CD4-positive, alpha-beta memory T cell (primary cell): ENCODE measurements at regions not wholly inside any gene's neighbourhood (a gene's known extent, or its start where the extent isn't known, plus 50 kb on each side); places are given as distances from the start of the nearest gene placed in this dataset.
"Not testable (repeated sequence)": the region's sequence is repeated elsewhere in the genome, so short reads cannot be mapped to it uniquely, and the experiment has no call there.

Source experiments
- CTCF ChIA-PET: fragments of 350-600 bp; sonication (Branson Sonifier 250); formaldehyde crosslinking; loops from one replicate; lab custom pipeline; 2021; ENCODE audit warnings: inconsistent platforms; ENCODE audit not compliant: partially characterized antibody; lab: Charles Lee
- POLR2A ChIA-PET: fragments of 350-600 bp; sonication (Branson Sonifier 250); formaldehyde crosslinking; loops from one replicate; lab custom pipeline; 2021; ENCODE audit not compliant: partially characterized antibody; lab: Charles Lee
- DNase-seq, 5 donors: peaks; one replicate each; pipeline versions ENCODE4 v3.0.0 to v3.0.0-alpha.2; 2020 to 2022; ENCODE audit warnings: mixed read lengths in 1 of 5
- H3K27ac ChIP-seq: one replicate; pipeline ENCODE4 v1.7.0; 2013; ENCODE audit warnings: low read depth, low read length
- H3K27me3 ChIP-seq: 2 replicates; pipeline ENCODE4 v1.7.0; 2013; ENCODE audit warnings: mild to moderate bottlenecking, low read length, moderate library complexity; ENCODE audit not compliant: insufficient read depth
- H3K36me3 ChIP-seq: 2 replicates; pipeline ENCODE4 v1.7.0; 2013; ENCODE audit warnings: mild to moderate bottlenecking, low read length, moderate library complexity; ENCODE audit not compliant: insufficient read depth
- H3K4me1 ChIP-seq: 2 replicates; pipeline ENCODE4 v1.7.0; 2013; ENCODE audit warnings: mild to moderate bottlenecking, low read length, moderate library complexity; ENCODE audit not compliant: insufficient read depth
- H3K4me3 ChIP-seq, 2 donors: one replicate each; pipeline ENCODE4 v1.7.0; 2013; ENCODE audit warnings: low read length in 2 of 2, mild to moderate bottlenecking in 1 of 2
- H3K9me3 ChIP-seq, 2 donors: one replicate each; pipeline ENCODE4 v1.7.0; 2013; ENCODE audit warnings: low read length in 2 of 2, control low read depth in 1 of 2; ENCODE audit not compliant: control insufficient read depth in 1 of 2
- H3K27ac Mint-ChIP-seq, 7 donors: one replicate each; pipeline ENCODE4 v1.8.0; 2020 to 2021; ENCODE audit warnings: mixed read lengths in 7 of 7, mild to moderate bottlenecking in 6 of 7, inconsistent platforms in 3 of 7, moderate library complexity in 3 of 7
- H3K27me3 Mint-ChIP-seq, 2 donors: one replicate each; pipeline ENCODE4 v1.8.0; 2020 to 2021; ENCODE audit warnings: mixed read lengths in 2 of 2
- H3K36me3 Mint-ChIP-seq, 2 donors: one replicate each; pipeline ENCODE4 v1.8.0; 2020 to 2021; ENCODE audit warnings: mixed read lengths in 2 of 2, inconsistent platforms in 1 of 2, mild to moderate bottlenecking in 1 of 2
- H3K4me1 Mint-ChIP-seq, 4 donors: one replicate each; pipeline ENCODE4 v1.8.0; 2020 to 2021; ENCODE audit warnings: mixed read lengths in 4 of 4, mild to moderate bottlenecking in 1 of 4
- H3K4me3 Mint-ChIP-seq, 8 donors: one replicate each; pipeline ENCODE4 v1.8.0; 2020 to 2021; ENCODE audit warnings: mixed read lengths in 8 of 8, mild to moderate bottlenecking in 7 of 8, moderate library complexity in 6 of 8, inconsistent platforms in 3 of 8
- H3K9me3 Mint-ChIP-seq, 8 donors: one replicate each; pipeline ENCODE4 v1.8.0; 2020 to 2021; ENCODE audit warnings: mixed read lengths in 8 of 8, mild to moderate bottlenecking in 5 of 8, inconsistent platforms in 3 of 8, moderate library complexity in 1 of 8
- intact Hi-C: fragments of 100-400 bp; cut with micrococcal nuclease; formaldehyde crosslinking; loops from one replicate; pipeline ENCODE4 v1.15.1; 2023

GRCh38 chr5:82719368-82719767 lies 357.8 kb downstream of the TMEM167A start:
- Histone ChIP-seq H3K27me3 (no peaks in the 10 kb centered on the region), H3K27ac (no peak overlapping the region), H3K4me3 (no peak overlapping the region), H3K9me3 (no peaks in the 10 kb centered on the region), H3K4me1 (no peaks in the 10 kb centered on the region), H3K36me3 (no peaks in the 10 kb centered on the region)
- no peak for DNase-seq
- intact Hi-C loops, result no loop called here
- Mint-ChIP-seq H3K4me1 (peaks cover 0 to 2% (median 0%) of the 10 kb centered on the region in 4 donors), H3K9me3 (peaks cover 0 to 3% (median 0%) of the 10 kb centered on the region in 8 donors), H3K4me3 (no peak overlapping the region), H3K36me3 (no peaks in the 10 kb centered on the region), H3K27ac (no peak overlapping the region), H3K27me3 (peaks cover 0 to 2% of the 10 kb centered on the region in 2 donors)
- ChIA-PET POLR2A (no interaction called here), CTCF (no interaction called here)

- Mint-ChIP-seq H3K9me3 (peaks cover 0 to 3% (median 0%) of the 10 kb centered on the region in 8 donors), H3K4me1 (peaks cover 0 to 2% (median 0%) of the 10 kb centered on the region in 4 donors), H3K36me3 (no peaks in the 10 kb centered on the region), H3K4me3 (no peak overlapping the region), H3K27me3 (peaks cover 0 to 2% of the 10 kb centered on the region in 2 donors), H3K27ac (no peak overlapping the region)
- Histone ChIP-seq H3K36me3 (no peaks in the 10 kb centered on the region), H3K27me3 (no peaks in the 10 kb centered on the region), H3K9me3 (no peaks in the 10 kb centered on the region), H3K4me1 (no peaks in the 10 kb centered on the region), H3K27ac (no peak overlapping the region), H3K4me3 (no peak overlapping the region)
- no peak for DNase-seq
- intact Hi-C loops, result no loop called here
- ChIA-PET CTCF (no interaction called here), POLR2A (no interaction called here)
Measured at GRCh38 chr5:82717738-82718137, 359.5 kb downstream of the TMEM167A start.

- H3K9me3 Mint-ChIP-seq, POLR2A ChIA-PET: not testable (repeated sequence)
- CTCF ChIA-PET, result interaction anchor here (0.8 kb wide), 1 partner anchor 9 kb away, joined by 3 read pairs; no protein-coding TSS in a partner anchor
Measured at GRCh38 chr5:82714732-82715131, 362.5 kb downstream of the TMEM167A start.

GRCh38 chr5:82713811-82714210 lies 363.4 kb downstream of the TMEM167A start:
- H3K9me3 ChIP-seq, result no peaks in the 10 kb centered on the region
- ChIA-PET POLR2A (no interaction called here), CTCF (no interaction called here)
- no peak overlapping the region for H3K4me3 ChIP-seq
- DNase-seq, result no peak
- Mint-ChIP-seq H3K9me3 (no peaks in the 10 kb centered on the region), H3K4me1 (no peaks in the 10 kb centered on the region), H3K36me3 (no peaks in the 10 kb centered on the region), H3K4me3 (no peak overlapping the region), H3K27ac (no peak overlapping the region), H3K27me3 (peaks cover 2 to 3% of the 10 kb centered on the region in 2 donors)
- intact Hi-C loops, result no loop called here
- H3K27ac ChIP-seq, result no peak overlapping the region
- no peaks in the 10 kb centered on the region for H3K36me3 ChIP-seq
- H3K4me1 ChIP-seq, result no peaks in the 10 kb centered on the region
- no peaks in the 10 kb centered on the region for H3K27me3 ChIP-seq

More at GRCh38 chr5:82714732-82715131, 362.5 kb downstream of the TMEM167A start:
- H3K27ac Mint-ChIP-seq, H3K27me3 Mint-ChIP-seq, H3K9me3 ChIP-seq, DNase-seq, H3K36me3 ChIP-seq, H3K4me3 Mint-ChIP-seq, H3K4me1 ChIP-seq, H3K36me3 Mint-ChIP-seq, H3K4me3 ChIP-seq, intact Hi-C loops, H3K27ac ChIP-seq, H3K27me3 ChIP-seq, H3K4me1 Mint-ChIP-seq: not testable (repeated sequence)

GRCh38 chr5:82707741-82708140 lies 369.5 kb downstream of the TMEM167A start:
- Histone ChIP-seq H3K4me1 (no peaks in the 10 kb centered on the region), H3K27ac (no peak overlapping the region), H3K27me3 (no peaks in the 10 kb centered on the region), H3K4me3 (no peak overlapping the region), H3K36me3 (no peaks in the 10 kb centered on the region), H3K9me3 (no peaks in the 10 kb centered on the region)
- Mint-ChIP-seq H3K4me1 (no peaks in the 10 kb centered on the region), H3K27ac (no peak overlapping the region), H3K27me3 (peaks cover 3% of the 10 kb centered on the region in 2 donors), H3K9me3 (peaks cover 0 to 4% (median 0%) of the 10 kb centered on the region in 8 donors), H3K36me3 (no peaks in the 10 kb centered on the region), H3K4me3 (no peak overlapping the region)
- no peak for DNase-seq
- ChIA-PET CTCF (no interaction called here), POLR2A (no interaction called here)
- intact Hi-C loops, result no loop called here

GRCh38 chr5:82704381-82704780 lies 372.8 kb downstream of the TMEM167A start:
- peaks cover 0 to 4% (median 0%) of the 10 kb centered on the region in 8 donors for H3K9me3 Mint-ChIP-seq
- no peak overlapping the region for H3K27ac ChIP-seq
- no peaks in the 10 kb centered on the region for H3K27me3 ChIP-seq
- H3K4me3 ChIP-seq, result no peak overlapping the region
- no peaks in the 10 kb centered on the region for H3K36me3 ChIP-seq
- peaks cover 2% of the 10 kb centered on the region in 2 donors for H3K27me3 Mint-ChIP-seq
- POLR2A ChIA-PET, result no interaction called here
- no peaks in the 10 kb centered on the region for H3K9me3 ChIP-seq
- no peak overlapping the region for H3K4me3 Mint-ChIP-seq
- no peak overlapping the region for H3K27ac Mint-ChIP-seq
- H3K4me1 ChIP-seq, result no peaks in the 10 kb centered on the region
- no peaks in the 10 kb centered on the region for H3K36me3 Mint-ChIP-seq
- CTCF ChIA-PET, result no interaction called here
- H3K4me1 Mint-ChIP-seq, result no peaks in the 10 kb centered on the region
- intact Hi-C loops, result no loop called here
- no peak for DNase-seq

- intact Hi-C loops, result no loop called here
- Mint-ChIP-seq H3K9me3 (peaks cover 0 to 4% (median 0%) of the 10 kb centered on the region in 8 donors), H3K36me3 (no peaks in the 10 kb centered on the region), H3K4me1 (no peaks in the 10 kb centered on the region), H3K27me3 (peaks cover 0 to 3% of the 10 kb centered on the region in 2 donors), H3K27ac (no peak overlapping the region), H3K4me3 (no peak overlapping the region)
- Histone ChIP-seq H3K9me3 (no peaks in the 10 kb centered on the region), H3K27me3 (no peaks in the 10 kb centered on the region), H3K27ac (no peak overlapping the region), H3K4me1 (no peaks in the 10 kb centered on the region), H3K4me3 (no peak overlapping the region), H3K36me3 (no peaks in the 10 kb centered on the region)
- no peak for DNase-seq
- ChIA-PET CTCF (interaction anchor here (0.6 kb wide), 1 partner anchor 20 kb away, joined by 3 read pairs; no protein-coding TSS in a partner anchor), POLR2A (no interaction called here)
Measured at GRCh38 chr5:82702046-82702445, 375.1 kb downstream of the TMEM167A start.

GRCh38 chr5:82699737-82700136 lies 377.5 kb downstream of the TMEM167A start:
- H3K4me1 Mint-ChIP-seq, result no peaks in the 10 kb centered on the region
- intact Hi-C loops, result no loop called here
- Histone ChIP-seq H3K27ac (no peak overlapping the region), H3K27me3 (no peaks in the 10 kb centered on the region), H3K4me3 (no peak overlapping the region), H3K36me3 (no peaks in the 10 kb centered on the region), H3K9me3 (no peaks in the 10 kb centered on the region), H3K4me1 (no peaks in the 10 kb centered on the region)
- no peak overlapping the region for H3K4me3 Mint-ChIP-seq
- peaks cover 0 to 3% of the 10 kb centered on the region in 2 donors for H3K27me3 Mint-ChIP-seq
- H3K27ac Mint-ChIP-seq, result no peak overlapping the region
- ChIA-PET POLR2A (no interaction called here), CTCF (no interaction called here)
- H3K36me3 Mint-ChIP-seq, result no peaks in the 10 kb centered on the region
- peaks cover 0 to 2% (median 0%) of the 10 kb centered on the region in 8 donors for H3K9me3 Mint-ChIP-seq
- DNase-seq, result no peak
